Tibial nerve (tissue), 3 donors: ENCODE measurements at regions not wholly inside any gene's neighbourhood (a gene's known extent, or its start where the extent isn't known, plus 50 kb on each side); places are given as distances from the start of the nearest gene placed in this dataset.

ENCODE experiments used
- CTCF ChIP-seq, 5 experiments: fragments of 200-600 bp in 3 of 5; fragments of 450-650 bp in 2 of 5; sonication (generic) in 3 of 5; IDR thresholded peaks; one replicate each; pipeline ENCODE4 v1.5.1; 2016 to 2019; ENCODE audit warnings: antibody characterized with exemption in 5 of 5, mild to moderate bottlenecking in 3 of 5, moderate library complexity in 2 of 5
- POLR2A ChIP-seq, 2 donors: fragments of 450-650 bp; IDR thresholded peaks; one replicate each; pipeline ENCODE4 v1.6.1; 2017; ENCODE audit warnings: antibody characterized with exemption in 2 of 2, mild to moderate bottlenecking in 2 of 2, moderate library complexity in 2 of 2

DNA sequence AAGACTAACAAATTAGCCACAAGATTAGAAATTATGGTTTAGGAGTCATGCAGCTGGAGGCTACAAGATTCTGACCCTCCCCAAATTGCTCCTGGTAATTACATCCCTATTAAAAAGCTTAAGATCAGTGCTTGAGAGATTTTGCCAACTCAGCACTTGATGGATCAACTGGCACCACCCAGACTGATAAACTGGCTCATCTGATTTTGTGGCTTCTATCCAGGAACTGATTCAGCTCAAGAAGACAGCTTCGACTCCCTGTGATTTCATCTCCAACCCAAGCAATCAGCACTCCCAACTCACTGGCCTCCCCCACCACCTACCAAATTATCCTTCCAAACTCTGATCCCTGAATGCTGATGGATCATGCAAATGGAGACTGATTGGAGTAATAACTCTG is 94.8 kb downstream of the TNFRSF13B start:
- TF ChIP-seq CTCF (IDR thresholded peaks at IDR 0.05): no peak
- no peak for TF ChIP-seq POLR2A (IDR thresholded peaks at IDR 0.05)
